Globus pallidus (tissue), 1 donor: ENCODE measurements at regions not wholly inside any gene's neighbourhood (a gene's known extent, or its start where the extent isn't known, plus 50 kb on each side); places are given as distances from the start of the nearest gene placed in this dataset.
"Not testable (repeated sequence)": the region's sequence is repeated elsewhere in the genome, so short reads cannot be mapped to it uniquely, and the experiment has no call there.

Experiments
- DNase-seq: peaks from one replicate; pipeline ENCODE4 v3.0.0-alpha.2; 2015; ENCODE audit warnings: low spot score

DNA sequence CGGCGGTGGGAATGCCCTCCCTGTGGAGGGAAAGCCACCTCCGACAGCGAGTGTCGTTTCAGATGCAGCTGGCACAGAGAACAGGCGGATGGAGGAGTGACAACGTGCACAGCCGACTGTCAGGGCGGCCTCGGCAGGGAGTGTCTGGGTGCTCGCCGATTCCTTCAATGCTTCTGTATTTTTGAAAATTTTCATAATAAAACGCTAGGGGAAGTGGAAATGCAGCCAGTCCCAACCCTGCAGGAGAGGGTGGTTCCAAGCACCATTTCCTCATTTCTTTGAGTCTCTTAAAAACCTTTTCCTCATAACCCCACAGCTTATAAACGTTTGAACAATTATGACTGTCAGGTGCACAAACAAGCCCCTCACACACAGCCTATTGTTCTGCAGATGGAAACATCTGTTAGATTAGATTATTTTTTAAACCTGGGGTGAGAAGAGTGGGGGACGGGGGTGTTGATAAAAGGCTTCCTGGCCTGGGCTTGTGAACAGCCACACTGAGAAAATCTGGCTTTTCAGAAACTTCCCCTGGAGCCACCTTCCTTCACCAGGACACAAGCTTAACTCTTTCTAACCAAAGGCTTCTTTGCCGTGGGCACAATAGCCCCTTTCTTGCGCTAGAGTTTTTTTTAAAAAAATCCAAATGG is 228.9 kb downstream of the ANKRD60 start:
- DNase-seq = no peak

DNA sequence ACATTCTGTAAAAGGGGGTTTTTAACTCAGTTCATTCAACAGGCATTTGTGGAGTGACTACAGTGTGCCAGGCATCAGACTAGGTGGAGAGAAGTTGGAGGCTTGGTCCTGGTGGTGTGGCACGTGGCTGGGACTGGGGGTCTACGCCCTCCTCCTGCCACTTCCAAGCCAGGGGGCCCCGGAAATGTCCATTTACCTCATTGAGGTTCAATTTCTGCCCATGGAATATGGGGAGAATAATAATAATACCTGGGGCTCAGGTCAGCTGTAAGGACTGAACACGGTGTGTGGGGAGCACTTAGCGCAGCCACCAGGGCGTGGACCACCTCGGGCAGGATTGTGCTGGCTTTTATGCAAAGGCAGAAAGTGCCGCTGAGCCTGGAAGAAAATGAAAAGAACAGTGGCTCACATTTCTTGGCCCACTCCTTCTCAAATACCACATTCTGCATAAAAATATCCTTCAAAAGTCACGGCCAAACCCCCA is 229.4 kb downstream of the ANKRD60 start:
- no peak for DNase-seq

- no peak for DNase-seq
Observed at GRCh38 chr20:57998276-57998675, 230.2 kb downstream of the ANKRD60 start.

DNA sequence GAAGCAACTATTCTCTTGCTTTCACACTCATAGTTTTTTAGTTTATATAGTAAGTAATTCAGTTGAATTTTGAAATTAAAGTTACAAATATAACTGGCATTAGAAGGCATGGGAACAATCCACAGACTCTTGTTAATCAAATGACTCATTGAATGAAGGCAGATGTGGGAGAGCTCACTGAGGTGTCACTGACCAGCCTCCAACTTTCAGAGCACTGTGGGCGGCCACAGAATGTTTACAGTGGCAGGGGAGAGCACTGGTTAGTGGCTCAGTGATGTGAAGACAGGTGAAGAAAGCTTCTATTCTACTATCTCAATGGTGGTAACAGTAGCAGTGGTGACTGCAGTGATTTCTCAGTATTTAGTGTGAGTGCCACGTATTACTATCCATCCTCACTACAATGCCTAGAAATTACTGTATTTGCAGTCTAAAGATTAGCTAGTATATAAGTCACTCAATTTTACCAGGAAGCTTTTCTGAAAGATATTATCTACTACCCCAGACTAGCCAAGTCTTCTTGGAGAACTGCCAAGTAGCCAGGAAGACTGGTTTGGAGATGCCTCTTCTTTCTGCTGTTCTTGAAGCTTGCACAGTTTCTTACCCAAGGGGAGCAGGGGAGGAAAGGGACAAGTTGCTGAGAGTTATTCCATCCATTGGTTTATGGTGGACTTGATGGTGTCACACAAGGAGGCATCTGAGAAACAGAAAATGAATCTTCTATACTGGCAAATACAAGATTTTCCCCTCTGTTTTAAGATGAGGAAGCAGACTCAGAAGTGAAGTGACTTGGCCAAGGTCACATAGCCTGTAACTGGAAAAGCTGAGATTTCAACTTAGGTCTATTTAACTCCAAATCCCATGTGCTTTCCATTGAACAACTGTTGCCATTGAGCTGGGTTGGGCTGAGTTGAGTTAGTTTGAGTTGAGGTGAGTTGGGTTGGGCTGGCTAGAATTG is 231.2 kb downstream of the ANKRD60 start:
- DNase-seq = no peak

GRCh38 chr20:57996465-57996864 is 232.0 kb downstream of the ANKRD60 start:
- no peak for DNase-seq

- no peak for DNase-seq
Observed at GRCh38 chr20:57995381-57995977, 233.0 kb downstream of the ANKRD60 start.

GRCh38 chr20:57993716-57994431 is 234.6 kb downstream of the ANKRD60 start:
- no peak for DNase-seq

DNA sequence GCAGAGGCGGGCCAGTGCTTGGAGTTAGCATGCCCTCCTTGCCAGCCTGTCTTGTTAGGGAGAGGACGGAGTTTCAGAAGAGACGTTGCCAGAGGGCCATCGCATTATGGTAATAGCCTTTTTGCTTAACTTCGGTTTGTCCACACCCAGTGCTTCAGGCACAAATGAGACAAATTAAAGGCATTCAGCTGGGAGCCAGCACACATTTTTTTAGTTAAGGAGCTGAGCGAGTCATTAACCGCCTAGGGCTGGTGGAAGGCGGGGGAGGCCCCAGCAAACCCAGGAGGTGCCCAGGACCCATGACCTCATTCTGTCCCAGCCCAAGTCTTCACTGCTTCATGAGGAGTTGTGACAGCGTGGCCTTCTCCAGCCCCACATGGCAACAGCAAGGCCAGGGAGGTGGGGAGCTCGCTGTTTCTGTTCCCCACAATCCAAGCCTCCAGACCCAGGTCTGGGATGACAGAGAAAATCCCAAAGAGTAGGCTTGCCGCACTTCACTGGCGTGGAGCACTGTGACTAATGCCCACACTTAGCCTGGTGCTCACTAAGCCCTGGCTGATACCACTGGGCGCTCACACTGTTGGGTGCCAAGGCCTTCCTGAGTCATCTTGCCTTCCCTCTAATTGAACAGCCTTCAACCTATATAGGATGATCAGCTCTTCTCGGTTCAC is 237.1 kb downstream of the ANKRD60 start:
- DNase-seq = no peak

- DNase-seq = no peak
Observed at GRCh38 chr20:57990396-57990987, 238.0 kb downstream of the ANKRD60 start.

GRCh38 chr20:57988828-57989227 is 239.6 kb downstream of the ANKRD60 start:
- no peak for DNase-seq

DNA sequence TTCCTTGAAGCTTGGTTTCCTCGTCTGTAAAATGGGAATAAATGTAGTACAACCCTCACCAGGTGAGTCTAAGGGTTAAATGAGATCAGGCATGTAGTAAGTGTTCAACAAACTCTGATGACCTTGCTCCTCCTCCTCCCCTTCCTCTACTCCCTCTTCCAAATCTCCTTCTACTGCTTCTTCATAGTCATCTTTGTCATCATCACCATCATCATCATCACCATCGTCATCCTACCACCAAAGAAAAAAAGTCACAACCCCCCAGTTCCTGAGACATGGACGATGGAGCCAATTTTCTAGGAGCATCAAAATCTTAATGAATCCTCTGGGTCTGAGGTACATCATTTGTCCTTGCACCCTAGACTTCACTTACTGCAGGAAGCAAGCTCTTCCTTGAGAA is 240.0 kb downstream of the ANKRD60 start:
- DNase-seq = no peak

- DNase-seq = no peak
Observed at GRCh38 chr20:57987659-57988058, 240.8 kb downstream of the ANKRD60 start.

DNA sequence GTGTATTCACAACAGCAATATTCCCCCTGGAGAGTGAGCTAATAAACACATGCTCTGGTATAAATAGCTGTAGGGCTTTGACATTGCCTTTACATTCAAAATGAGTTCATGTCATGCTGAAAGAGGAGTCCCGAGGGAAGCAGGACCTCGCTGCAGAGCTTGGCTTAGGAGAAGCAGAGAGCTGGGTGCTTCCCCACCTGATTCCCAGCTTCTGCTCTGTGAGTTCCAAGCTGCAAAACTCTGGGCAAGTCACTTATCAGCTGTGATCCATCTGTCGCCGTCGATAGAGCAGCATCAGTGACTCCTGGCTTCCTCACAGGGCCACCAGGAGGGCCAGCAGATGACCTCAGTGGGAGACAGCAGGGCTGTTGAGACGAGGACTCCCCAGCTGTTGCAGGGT is 241.8 kb downstream of the ANKRD60 start:
- DNase-seq = no peak

DNA sequence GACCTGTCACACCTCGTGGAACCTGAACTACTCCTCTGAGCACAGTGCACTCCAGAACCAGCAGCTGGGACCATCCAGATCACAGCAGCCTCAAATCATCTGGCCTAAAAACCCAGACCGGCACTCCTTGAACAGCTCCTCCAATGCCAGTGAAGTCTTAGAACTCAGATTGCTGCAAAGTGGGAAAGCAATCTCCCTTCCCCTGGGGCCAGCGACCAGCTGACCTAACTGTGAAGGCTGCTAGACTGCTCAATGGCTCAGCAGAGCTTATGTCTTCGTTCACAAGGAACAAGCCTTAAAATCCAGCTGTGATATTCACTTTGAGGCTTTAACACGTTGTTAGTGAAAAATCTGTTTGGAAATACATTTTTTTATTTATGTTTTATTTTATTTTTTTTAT is 243.2 kb downstream of the ANKRD60 start:
- no peak for DNase-seq

DNA sequence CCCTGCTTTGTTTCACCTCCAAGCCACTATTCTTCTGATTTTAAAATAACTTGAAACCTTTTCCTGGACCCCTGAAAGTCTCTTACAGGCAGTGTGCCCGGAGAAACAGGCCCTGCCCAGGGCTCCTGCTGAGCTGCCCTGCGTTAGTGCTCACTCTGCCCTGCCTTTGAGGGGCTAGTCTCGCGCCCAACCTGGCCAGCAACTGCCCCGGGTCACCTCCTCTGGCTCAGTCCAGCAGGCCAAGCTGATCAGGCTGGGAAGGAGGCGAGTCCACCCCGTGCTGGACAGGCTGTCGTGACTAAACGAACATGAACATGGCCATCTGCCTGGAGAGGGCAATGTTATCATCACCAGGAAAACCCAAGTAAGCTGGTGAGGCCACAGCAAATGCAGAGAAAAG is 245.4 kb downstream of the ANKRD60 start:
- DNase-seq = no peak

GRCh38 chr20:57980506-57980905 is 247.9 kb downstream of the ANKRD60 start:
- DNase-seq = no peak

GRCh38 chr20:57977569-57977968 is 250.9 kb downstream of the ANKRD60 start:
- no peak for DNase-seq

GRCh38 chr20:57977141-57977540 is 251.3 kb downstream of the ANKRD60 start:
- no peak for DNase-seq

DNA sequence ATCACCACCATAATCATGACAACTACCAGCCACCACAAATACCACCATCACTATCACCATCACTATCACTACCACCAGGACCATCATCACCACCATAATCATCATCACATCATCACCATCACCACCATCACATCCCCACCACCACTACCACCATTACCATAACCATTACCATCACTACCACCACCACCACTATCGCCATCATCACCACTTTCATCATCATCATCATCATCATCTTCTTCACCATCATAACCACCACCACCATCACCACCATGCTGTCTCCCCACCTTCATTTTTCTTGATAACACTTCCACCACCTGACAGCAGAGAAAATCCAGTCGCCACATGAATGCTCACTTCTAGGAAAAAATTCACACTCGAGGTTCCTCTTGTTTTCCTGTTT is 253.6 kb downstream of the ANKRD60 start:
- DNase-seq = no peak

DNA sequence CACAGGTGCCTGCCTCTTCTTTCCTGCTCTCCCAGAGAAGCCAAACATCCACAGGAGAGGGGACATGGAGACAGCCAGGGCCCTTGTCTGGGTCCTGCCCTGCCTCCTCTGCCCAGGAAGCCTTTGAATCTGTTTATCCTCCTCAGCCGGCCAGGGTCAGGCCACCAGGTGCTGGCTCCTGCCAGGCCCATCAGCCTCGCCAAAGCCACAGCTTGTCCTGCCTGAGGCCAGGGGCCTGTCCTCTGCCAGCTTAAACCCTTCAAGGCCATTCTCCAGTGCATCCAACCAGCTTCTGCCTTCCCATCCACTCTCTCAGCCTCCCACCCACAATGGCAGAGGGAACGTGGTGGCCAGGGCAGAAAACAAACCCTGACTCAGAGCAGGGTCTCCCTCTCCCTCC is 254.6 kb downstream of the ANKRD60 start:
- no peak for DNase-seq

DNA sequence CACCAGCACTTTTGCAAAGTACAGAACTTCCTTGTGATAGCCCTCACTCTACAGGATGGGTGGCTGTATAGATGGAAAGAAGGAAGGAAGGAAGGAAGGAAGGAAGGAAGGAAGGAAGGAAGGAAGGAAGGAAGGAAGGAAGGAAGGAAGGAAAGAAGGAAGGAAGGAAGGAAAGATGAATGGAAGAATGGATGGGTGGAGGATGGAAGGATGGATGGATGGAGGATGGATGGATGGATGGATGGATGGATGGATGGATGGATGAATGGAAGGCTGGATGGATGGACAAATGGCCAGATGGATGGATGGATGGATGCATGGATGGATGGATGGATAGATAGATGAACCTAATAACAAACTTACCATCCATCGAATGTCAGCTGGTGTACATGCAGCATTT is 256.9 kb downstream of the ANKRD60 start:
- DNase-seq = not testable (repeated sequence)
